Gastrocnemius medialis (tissue), 4 donors: ENCODE measurements at regions not wholly inside any gene's neighbourhood (a gene's known extent, or its start where the extent isn't known, plus 50 kb on each side); places are given as distances from the start of the nearest gene placed in this dataset.

Experiments
- POLR2A ChIP-seq, 2 donors: fragments of 450-650 bp; IDR thresholded peaks; one replicate each; pipeline ENCODE4 v1.6.1; 2017; ENCODE audit warnings: antibody characterized with exemption in 2 of 2, mild to moderate bottlenecking in 2 of 2, moderate library complexity in 2 of 2
- TF ChIP-seq, protein P1 (sequence below), 5 experiments: fragments of 450-650 bp in 3 of 5; fragments of 200-600 bp in 2 of 5; sonication (generic) in 2 of 5; IDR thresholded peaks in 4 of 5; conservative IDR thresholded peaks in 1 of 5; 1 replicate in 4 of 5; 2 replicates in 1 of 5; pipeline ENCODE4 v1.5.1; 2016 to 2019; ENCODE audit warnings: antibody characterized with exemption in 5 of 5, mild to moderate bottlenecking in 3 of 5, moderate library complexity in 3 of 5

- TF ChIP-seq POLR2A (IDR thresholded peaks at IDR 0.05), result no peak
- TF ChIP-seq, protein P1, sequence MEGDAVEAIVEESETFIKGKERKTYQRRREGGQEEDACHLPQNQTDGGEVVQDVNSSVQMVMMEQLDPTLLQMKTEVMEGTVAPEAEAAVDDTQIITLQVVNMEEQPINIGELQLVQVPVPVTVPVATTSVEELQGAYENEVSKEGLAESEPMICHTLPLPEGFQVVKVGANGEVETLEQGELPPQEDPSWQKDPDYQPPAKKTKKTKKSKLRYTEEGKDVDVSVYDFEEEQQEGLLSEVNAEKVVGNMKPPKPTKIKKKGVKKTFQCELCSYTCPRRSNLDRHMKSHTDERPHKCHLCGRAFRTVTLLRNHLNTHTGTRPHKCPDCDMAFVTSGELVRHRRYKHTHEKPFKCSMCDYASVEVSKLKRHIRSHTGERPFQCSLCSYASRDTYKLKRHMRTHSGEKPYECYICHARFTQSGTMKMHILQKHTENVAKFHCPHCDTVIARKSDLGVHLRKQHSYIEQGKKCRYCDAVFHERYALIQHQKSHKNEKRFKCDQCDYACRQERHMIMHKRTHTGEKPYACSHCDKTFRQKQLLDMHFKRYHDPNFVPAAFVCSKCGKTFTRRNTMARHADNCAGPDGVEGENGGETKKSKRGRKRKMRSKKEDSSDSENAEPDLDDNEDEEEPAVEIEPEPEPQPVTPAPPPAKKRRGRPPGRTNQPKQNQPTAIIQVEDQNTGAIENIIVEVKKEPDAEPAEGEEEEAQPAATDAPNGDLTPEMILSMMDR (IDR thresholded peaks at IDR 0.05 in 4 of 5, conservative IDR thresholded peaks at IDR 0.05 in 1 of 5), result no peak
These were observed 160.3 kb upstream of the SEMA3A start for GRCh38 chr7:84354866-84355265.
